ENCODE measurements at regions not wholly inside any gene's neighbourhood (a gene's known extent, or its start where the extent isn't known, plus 50 kb on each side); places are given as distances from the start of the nearest gene placed in this dataset.

- H3K9me3 ChIP-seq (replicated peaks; ENCODE audit: insufficient read depth, low read length), result no peaks in the 10 kb centered on the region
- H3K36me3 ChIP-seq (replicated peaks; ENCODE audit: insufficient read depth, low read length), result no peaks in the 10 kb centered on the region
- TF ChIP-seq EZH2phosphoT487 (IDR thresholded peaks at IDR 0.05; ENCODE audit: low read length) (no peak), EZH2 (optimal IDR thresholded peaks at IDR 0.05; ENCODE audit: low read depth, low read length) (no peak), CTCF (IDR thresholded peaks at IDR 0.05; ENCODE audit: low read length) (no peak)
- H3K4me3 ChIP-seq (ENCODE audit: low read length), result no peak overlapping the region
- no peak for DNase-seq
- H2AFZ ChIP-seq (ENCODE audit: low read length), result no peak overlapping the region
- H3K79me2 ChIP-seq (ENCODE audit: low read length), result no peaks in the 10 kb centered on the region
- H4K20me1 ChIP-seq (ENCODE audit: insufficient read depth, low read length), result no peaks in the 10 kb centered on the region
- no peak overlapping the region for H3K27ac ChIP-seq (ENCODE audit: low read length)
- no peaks in the 10 kb centered on the region for H3K9me2 ChIP-seq (replicated peaks; ENCODE audit: insufficient read depth, low read length)
- no peak overlapping the region for H3K4me2 ChIP-seq (ENCODE audit: low read depth, low read length)
- H3F3A ChIP-seq (ENCODE audit: insufficient read depth, low read length), result no peaks in the 10 kb centered on the region
- no peak overlapping the region for H3K9ac ChIP-seq (ENCODE audit: low read length)
- H3K27me3 ChIP-seq (replicated peaks; ENCODE audit: insufficient read depth, low read length), result no peaks in the 10 kb centered on the region
- no peaks in the 10 kb centered on the region for H3K4me1 ChIP-seq (ENCODE audit: low read length)
These were observed 485.1 kb downstream of the SEMA3D start for GRCh38 chr7:84701524-84702306.

- Histone ChIP-seq H3K27me3 (replicated peaks; ENCODE audit: insufficient read depth, low read length) (no peaks in the 10 kb centered on the region), H3K4me2 (ENCODE audit: low read depth, low read length) (no peak overlapping the region), H2AFZ (ENCODE audit: low read length) (no peak overlapping the region), H3K9me3 (replicated peaks; ENCODE audit: insufficient read depth, low read length) (no peaks in the 10 kb centered on the region), H3K9ac (ENCODE audit: low read length) (no peak overlapping the region), H3K4me1 (ENCODE audit: low read length) (no peaks in the 10 kb centered on the region), H3K79me2 (ENCODE audit: low read length) (no peaks in the 10 kb centered on the region), H4K20me1 (ENCODE audit: insufficient read depth, low read length) (no peaks in the 10 kb centered on the region), H3K4me3 (ENCODE audit: low read length) (no peak overlapping the region), H3F3A (ENCODE audit: insufficient read depth, low read length) (no peaks in the 10 kb centered on the region), H3K9me2 (replicated peaks; ENCODE audit: insufficient read depth, low read length) (no peaks in the 10 kb centered on the region), H3K36me3 (replicated peaks; ENCODE audit: insufficient read depth, low read length) (no peaks in the 10 kb centered on the region), H3K27ac (ENCODE audit: low read length) (no peak overlapping the region)
- DNase-seq, result no peak
- TF ChIP-seq EZH2 (optimal IDR thresholded peaks at IDR 0.05; ENCODE audit: low read depth, low read length) (no peak), CTCF (IDR thresholded peaks at IDR 0.05; ENCODE audit: low read length) (no peak), EZH2phosphoT487 (IDR thresholded peaks at IDR 0.05; ENCODE audit: low read length) (no peak)
These were observed 486.1 kb downstream of the SEMA3D start for GRCh38 chr7:84700563-84701370.

GRCh38 chr7:84697506-84697905 lies 489.4 kb downstream of the SEMA3D start:
- H3K9ac ChIP-seq (ENCODE audit: low read length), result no peak overlapping the region
- no peak overlapping the region for H2AFZ ChIP-seq (ENCODE audit: low read length)
- no peaks in the 10 kb centered on the region for H3K27me3 ChIP-seq (replicated peaks; ENCODE audit: insufficient read depth, low read length)
- no peaks in the 10 kb centered on the region for H3K79me2 ChIP-seq (ENCODE audit: low read length)
- no peaks in the 10 kb centered on the region for H3K36me3 ChIP-seq (replicated peaks; ENCODE audit: insufficient read depth, low read length)
- no peak overlapping the region for H3K27ac ChIP-seq (ENCODE audit: low read length)
- H3K4me1 ChIP-seq (ENCODE audit: low read length), result no peaks in the 10 kb centered on the region
- no peak for TF ChIP-seq CTCF (IDR thresholded peaks at IDR 0.05; ENCODE audit: low read length)
- no peak for TF ChIP-seq EZH2phosphoT487 (IDR thresholded peaks at IDR 0.05; ENCODE audit: low read length)
- no peak for TF ChIP-seq EZH2 (optimal IDR thresholded peaks at IDR 0.05; ENCODE audit: low read depth, low read length)
- H3K9me2 ChIP-seq (replicated peaks; ENCODE audit: insufficient read depth, low read length), result no peaks in the 10 kb centered on the region
- no peaks in the 10 kb centered on the region for H4K20me1 ChIP-seq (ENCODE audit: insufficient read depth, low read length)
- no peak for DNase-seq
- no peaks in the 10 kb centered on the region for H3K9me3 ChIP-seq (replicated peaks; ENCODE audit: insufficient read depth, low read length)
- no peaks in the 10 kb centered on the region for H3F3A ChIP-seq (ENCODE audit: insufficient read depth, low read length)
- H3K4me2 ChIP-seq (ENCODE audit: low read depth, low read length), result no peak overlapping the region
- H3K4me3 ChIP-seq (ENCODE audit: low read length), result no peak overlapping the region

All from MM.1S (cell line).